ENCODE measurements at regions not wholly inside any gene's neighbourhood (a gene's known extent, or its start where the extent isn't known, plus 50 kb on each side); places are given as distances from the start of the nearest gene placed in this dataset.

DNA sequence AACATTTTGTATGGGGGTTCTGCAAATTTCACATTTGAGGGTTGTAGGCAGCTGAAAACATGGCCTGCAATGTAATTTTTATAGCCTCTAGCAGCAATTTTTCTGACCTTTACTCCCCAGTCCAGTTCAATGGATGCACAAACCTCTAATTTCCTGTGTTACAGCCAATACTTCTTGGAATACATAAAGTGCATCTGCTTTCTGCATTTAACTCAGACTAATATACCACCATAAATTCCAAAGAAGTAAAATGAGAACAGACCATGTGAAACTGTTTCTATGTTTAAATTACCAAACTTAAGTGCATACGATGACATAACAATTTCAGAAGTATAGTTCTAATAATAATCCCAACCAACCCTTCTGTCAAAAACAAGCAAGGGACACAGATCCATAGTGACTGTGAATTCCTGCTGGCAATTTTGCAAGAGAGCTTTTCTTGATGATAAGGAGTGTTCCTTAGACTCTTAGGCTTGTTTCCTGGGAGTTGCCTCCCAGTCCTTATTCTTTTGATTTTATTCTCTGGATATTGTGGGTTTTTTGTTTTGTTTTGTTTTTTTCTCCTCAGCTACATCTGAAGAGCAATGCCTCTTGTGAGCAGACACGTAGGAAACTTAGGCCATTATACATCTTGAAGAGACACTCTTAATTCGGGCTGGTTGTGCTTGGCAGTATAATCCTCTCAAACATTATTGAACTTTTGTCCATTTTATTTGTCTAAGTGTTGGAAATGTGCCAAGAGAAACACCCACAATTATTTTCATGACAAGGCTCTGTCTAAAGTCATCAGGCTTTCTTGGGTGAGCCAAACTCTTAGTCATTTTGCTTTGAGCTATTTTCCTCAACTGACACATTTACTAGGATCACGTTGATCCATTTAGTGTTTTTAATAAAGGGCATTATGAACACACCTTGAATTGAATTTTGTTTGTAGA, 51.3 kb upstream of the RERGL start:
- TF ChIP-seq, protein P1, sequence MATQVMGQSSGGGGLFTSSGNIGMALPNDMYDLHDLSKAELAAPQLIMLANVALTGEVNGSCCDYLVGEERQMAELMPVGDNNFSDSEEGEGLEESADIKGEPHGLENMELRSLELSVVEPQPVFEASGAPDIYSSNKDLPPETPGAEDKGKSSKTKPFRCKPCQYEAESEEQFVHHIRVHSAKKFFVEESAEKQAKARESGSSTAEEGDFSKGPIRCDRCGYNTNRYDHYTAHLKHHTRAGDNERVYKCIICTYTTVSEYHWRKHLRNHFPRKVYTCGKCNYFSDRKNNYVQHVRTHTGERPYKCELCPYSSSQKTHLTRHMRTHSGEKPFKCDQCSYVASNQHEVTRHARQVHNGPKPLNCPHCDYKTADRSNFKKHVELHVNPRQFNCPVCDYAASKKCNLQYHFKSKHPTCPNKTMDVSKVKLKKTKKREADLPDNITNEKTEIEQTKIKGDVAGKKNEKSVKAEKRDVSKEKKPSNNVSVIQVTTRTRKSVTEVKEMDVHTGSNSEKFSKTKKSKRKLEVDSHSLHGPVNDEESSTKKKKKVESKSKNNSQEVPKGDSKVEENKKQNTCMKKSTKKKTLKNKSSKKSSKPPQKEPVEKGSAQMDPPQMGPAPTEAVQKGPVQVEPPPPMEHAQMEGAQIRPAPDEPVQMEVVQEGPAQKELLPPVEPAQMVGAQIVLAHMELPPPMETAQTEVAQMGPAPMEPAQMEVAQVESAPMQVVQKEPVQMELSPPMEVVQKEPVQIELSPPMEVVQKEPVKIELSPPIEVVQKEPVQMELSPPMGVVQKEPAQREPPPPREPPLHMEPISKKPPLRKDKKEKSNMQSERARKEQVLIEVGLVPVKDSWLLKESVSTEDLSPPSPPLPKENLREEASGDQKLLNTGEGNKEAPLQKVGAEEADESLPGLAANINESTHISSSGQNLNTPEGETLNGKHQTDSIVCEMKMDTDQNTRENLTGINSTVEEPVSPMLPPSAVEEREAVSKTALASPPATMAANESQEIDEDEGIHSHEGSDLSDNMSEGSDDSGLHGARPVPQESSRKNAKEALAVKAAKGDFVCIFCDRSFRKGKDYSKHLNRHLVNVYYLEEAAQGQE (IDR thresholded peaks at IDR 0.05; ENCODE audit: insufficient replicate concordance, low read depth) = no peak
- TF ChIP-seq, protein P2, sequence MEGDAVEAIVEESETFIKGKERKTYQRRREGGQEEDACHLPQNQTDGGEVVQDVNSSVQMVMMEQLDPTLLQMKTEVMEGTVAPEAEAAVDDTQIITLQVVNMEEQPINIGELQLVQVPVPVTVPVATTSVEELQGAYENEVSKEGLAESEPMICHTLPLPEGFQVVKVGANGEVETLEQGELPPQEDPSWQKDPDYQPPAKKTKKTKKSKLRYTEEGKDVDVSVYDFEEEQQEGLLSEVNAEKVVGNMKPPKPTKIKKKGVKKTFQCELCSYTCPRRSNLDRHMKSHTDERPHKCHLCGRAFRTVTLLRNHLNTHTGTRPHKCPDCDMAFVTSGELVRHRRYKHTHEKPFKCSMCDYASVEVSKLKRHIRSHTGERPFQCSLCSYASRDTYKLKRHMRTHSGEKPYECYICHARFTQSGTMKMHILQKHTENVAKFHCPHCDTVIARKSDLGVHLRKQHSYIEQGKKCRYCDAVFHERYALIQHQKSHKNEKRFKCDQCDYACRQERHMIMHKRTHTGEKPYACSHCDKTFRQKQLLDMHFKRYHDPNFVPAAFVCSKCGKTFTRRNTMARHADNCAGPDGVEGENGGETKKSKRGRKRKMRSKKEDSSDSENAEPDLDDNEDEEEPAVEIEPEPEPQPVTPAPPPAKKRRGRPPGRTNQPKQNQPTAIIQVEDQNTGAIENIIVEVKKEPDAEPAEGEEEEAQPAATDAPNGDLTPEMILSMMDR (IDR thresholded peaks at IDR 0.05; ENCODE audit: insufficient read depth, low read length) = no peak
- TF ChIP-seq GABPA (IDR thresholded peaks at IDR 0.05; ENCODE audit: low read depth) = no peak
- no peak for TF ChIP-seq POLR2AphosphoS5 (IDR thresholded peaks at IDR 0.05; ENCODE audit: low read depth)

Data from HL-60 (cell line).